Natural killer cell (primary cell): ENCODE measurements at regions not wholly inside any gene's neighbourhood (a gene's known extent, or its start where the extent isn't known, plus 50 kb on each side); places are given as distances from the start of the nearest gene placed in this dataset.

Experiments
- ATAC-seq, 3 donors: fragments of 150-1000 bp in 2 of 3; fragments of 200-7000 bp in 1 of 3; cut with Tn5 transposase; 1 replicate in 1 of 3; 2 replicates in 2 of 3; pipeline ENCODE4 v1.10.0; 2021; ENCODE audit warnings: mild to moderate bottlenecking in 2 of 3, moderate library complexity in 2 of 3
- DNase-seq, 2 donors: peaks; one replicate each; pipeline versions ENCODE4 v3.0.0 to v3.0.0-alpha.2; 2013 to 2021; ENCODE audit warnings: mixed read lengths in 1 of 2
- H3K27ac ChIP-seq: one replicate; pipeline ENCODE4 v1.5.1; 2013; ENCODE audit warnings: mild to moderate bottlenecking, low read length
- H3K27me3 ChIP-seq: one replicate; pipeline ENCODE4 v1.6.1; 2013; ENCODE audit warnings: low read length; ENCODE audit not compliant: control insufficient read depth, insufficient read depth
- H3K36me3 ChIP-seq: one replicate; pipeline ENCODE4 v1.6.1; 2013; ENCODE audit warnings: low read length; ENCODE audit not compliant: control insufficient read depth, insufficient read depth
- H3K4me1 ChIP-seq: one replicate; pipeline ENCODE4 v1.6.1; 2013; ENCODE audit warnings: low read length; ENCODE audit not compliant: control insufficient read depth, insufficient read depth
- H3K4me3 ChIP-seq: one replicate; pipeline ENCODE4 v1.5.1; 2013; ENCODE audit warnings: low read length
- H3K9me3 ChIP-seq: one replicate; pipeline ENCODE4 v1.6.1; 2013; ENCODE audit warnings: low read length; ENCODE audit not compliant: control insufficient read depth, insufficient read depth
- H3K27ac Mint-ChIP-seq, 2 donors: one replicate each; pipeline ENCODE4 v1.8.0; 2022; ENCODE audit warnings: mild to moderate bottlenecking in 2 of 2, mixed read lengths in 2 of 2, moderate library complexity in 1 of 2
- H3K27me3 Mint-ChIP-seq, 2 donors: one replicate each; pipeline ENCODE4 v1.8.0; 2022; ENCODE audit warnings: low read depth in 2 of 2, mixed read lengths in 2 of 2
- H3K36me3 Mint-ChIP-seq: one replicate; pipeline ENCODE4 v1.8.0; 2022; ENCODE audit warnings: mixed read lengths
- H3K4me1 Mint-ChIP-seq, 2 donors: one replicate each; pipeline ENCODE4 v1.8.0; 2022; ENCODE audit warnings: mixed read lengths in 2 of 2
- H3K4me3 Mint-ChIP-seq: one replicate; pipeline ENCODE4 v1.8.0; 2022; ENCODE audit warnings: mild to moderate bottlenecking, moderate library complexity, mixed read lengths
- H3K9me3 Mint-ChIP-seq, 2 donors: one replicate each; pipeline ENCODE4 v1.8.0; 2022; ENCODE audit warnings: mixed read lengths in 2 of 2
- CTCF ChIP-seq: fragments of 200-600 bp; IDR thresholded peaks from one replicate; pipeline ENCODE4 v1.8.0; 2022; ENCODE audit warnings: antibody characterized with exemption
- WGBS: methylation state at CpG from one replicate; pipeline ENCODE4 v1.1.7; 2013; ENCODE audit warnings: missing lambda C conversion rate; ENCODE audit not compliant: insufficient coverage; 5-methylcytosine and 5-hydroxymethylcytosine counted together
- intact Hi-C: fragments of 100-400 bp; cut with micrococcal nuclease; formaldehyde crosslinking; loops from one replicate; pipeline ENCODE4 v1.14.2; 2022

GRCh38 chr5:124200381-124200780 lies 546.1 kb downstream of the ZNF608 start:
- ATAC-seq, result no peak
- Histone ChIP-seq H3K9me3 (peaks cover 5% of the 10 kb centered on the region), H3K36me3 (no peaks in the 10 kb centered on the region), H3K4me1 (no peaks in the 10 kb centered on the region), H3K4me3 (no peak overlapping the region), H3K27me3 (no peaks in the 10 kb centered on the region), H3K27ac (no peak overlapping the region)
- H3K36me3 Mint-ChIP-seq, result no peaks in the 10 kb centered on the region
- DNase-seq, result no peak
- peaks cover 2 to 9% of the 10 kb centered on the region in 2 donors for H3K9me3 Mint-ChIP-seq
- no peak for TF ChIP-seq CTCF
- no peaks in the 10 kb centered on the region for H3K4me1 Mint-ChIP-seq
- intact Hi-C loops, result no loop called here
- no peak overlapping the region for H3K27ac Mint-ChIP-seq
- H3K27me3 Mint-ChIP-seq, result no peaks in the 10 kb centered on the region
- no peak overlapping the region for H3K4me3 Mint-ChIP-seq
- 47% methylated on average over 1 of the region's 1 CpG for WGBS

- intact Hi-C loops, result no loop called here
- peaks cover 2 to 9% of the 10 kb centered on the region in 2 donors for H3K9me3 Mint-ChIP-seq
- Histone ChIP-seq H3K4me3 (no peak overlapping the region), H3K9me3 (peaks cover 5% of the 10 kb centered on the region), H3K27ac (no peak overlapping the region), H3K27me3 (no peaks in the 10 kb centered on the region), H3K4me1 (no peaks in the 10 kb centered on the region), H3K36me3 (no peaks in the 10 kb centered on the region)
- H3K4me3 Mint-ChIP-seq, result no peak overlapping the region
- H3K27me3 Mint-ChIP-seq, result no peaks in the 10 kb centered on the region
- H3K27ac Mint-ChIP-seq, result no peak overlapping the region
- no peaks in the 10 kb centered on the region for H3K4me1 Mint-ChIP-seq
- no peak for DNase-seq
- no peak for TF ChIP-seq CTCF
- no peak for ATAC-seq
- WGBS, result 79% methylated on average over 3 of the region's 3 CpGs
- no peaks in the 10 kb centered on the region for H3K36me3 Mint-ChIP-seq
Observed at GRCh38 chr5:124199893-124200292, 546.5 kb downstream of the ZNF608 start.

DNA sequence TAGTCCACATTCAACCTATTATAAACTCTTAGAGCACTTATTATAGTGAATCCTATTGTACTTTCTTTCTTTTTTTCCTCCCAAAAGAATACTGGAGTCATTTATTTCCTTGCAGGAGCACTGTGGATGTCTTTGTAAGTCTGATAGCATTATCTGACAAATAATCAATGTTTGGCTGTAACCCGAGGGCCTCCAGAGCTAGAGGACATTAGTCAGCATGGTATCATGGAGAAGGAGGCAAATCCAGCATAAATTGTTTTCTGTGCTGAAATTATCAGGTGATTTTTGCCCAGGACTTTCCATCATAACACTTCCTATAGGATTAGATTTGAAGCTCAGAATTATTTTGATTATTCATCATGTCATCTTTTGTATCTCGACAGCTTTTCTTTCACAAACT lies 551.0 kb downstream of the ZNF608 start:
- Mint-ChIP-seq H3K27me3 (no peaks in the 10 kb centered on the region), H3K4me1 (no peaks in the 10 kb centered on the region), H3K27ac (no peak overlapping the region), H3K9me3 (peaks cover 5 to 7% of the 10 kb centered on the region in 2 donors), H3K36me3 (no peaks in the 10 kb centered on the region), H3K4me3 (no peak overlapping the region)
- Histone ChIP-seq H3K27ac (no peak overlapping the region), H3K36me3 (no peaks in the 10 kb centered on the region), H3K9me3 (no peaks in the 10 kb centered on the region), H3K4me3 (no peak overlapping the region), H3K27me3 (no peaks in the 10 kb centered on the region), H3K4me1 (no peaks in the 10 kb centered on the region)
- WGBS, result 81% methylated on average over 2 of the region's 2 CpGs
- ATAC-seq (no peak), DNase-seq (no peak)
- no peak for TF ChIP-seq CTCF
- intact Hi-C loops, result no loop called here

GRCh38 chr5:124194282-124194681 lies 552.2 kb downstream of the ZNF608 start:
- Histone ChIP-seq H3K27me3 (no peaks in the 10 kb centered on the region), H3K27ac (no peak overlapping the region), H3K36me3 (no peaks in the 10 kb centered on the region), H3K4me3 (no peak overlapping the region), H3K4me1 (no peaks in the 10 kb centered on the region), H3K9me3 (no peaks in the 10 kb centered on the region)
- H3K27ac Mint-ChIP-seq, result no peak overlapping the region
- 85% methylated on average over 6 of the region's 7 CpGs for WGBS
- intact Hi-C loops, result no loop called here
- H3K4me1 Mint-ChIP-seq, result no peaks in the 10 kb centered on the region
- no peak overlapping the region for H3K4me3 Mint-ChIP-seq
- TF ChIP-seq CTCF, result no peak
- DNase-seq (no peak), ATAC-seq (no peak)
- no peaks in the 10 kb centered on the region for H3K27me3 Mint-ChIP-seq
- no peaks in the 10 kb centered on the region for H3K36me3 Mint-ChIP-seq
- peaks cover 5 to 9% of the 10 kb centered on the region in 2 donors for H3K9me3 Mint-ChIP-seq
